ENCODE measurements at regions not wholly inside any gene's neighbourhood (a gene's known extent, or its start where the extent isn't known, plus 50 kb on each side); places are given as distances from the start of the nearest gene placed in this dataset.

DNA sequence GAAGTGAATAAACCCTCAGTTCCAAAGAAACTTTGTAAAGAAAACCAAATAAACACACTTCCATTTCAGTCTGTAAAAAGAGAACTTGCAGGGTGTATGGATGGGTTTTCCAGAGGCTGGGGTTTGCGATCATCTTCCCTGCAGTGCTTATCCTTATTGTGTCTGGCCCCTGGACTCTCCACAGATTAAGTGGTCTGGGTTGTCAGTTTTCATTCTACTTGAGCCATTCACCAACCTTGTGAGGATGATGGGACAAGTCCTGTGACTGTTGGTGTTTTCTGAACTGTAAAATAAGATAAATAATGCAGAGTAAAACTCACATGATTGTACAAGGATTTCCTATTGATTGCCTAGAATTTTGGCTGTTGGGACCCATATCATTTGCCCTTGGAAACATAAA lies 166.1 kb upstream of the MOCS2 start:
- TF ChIP-seq, protein P1, sequence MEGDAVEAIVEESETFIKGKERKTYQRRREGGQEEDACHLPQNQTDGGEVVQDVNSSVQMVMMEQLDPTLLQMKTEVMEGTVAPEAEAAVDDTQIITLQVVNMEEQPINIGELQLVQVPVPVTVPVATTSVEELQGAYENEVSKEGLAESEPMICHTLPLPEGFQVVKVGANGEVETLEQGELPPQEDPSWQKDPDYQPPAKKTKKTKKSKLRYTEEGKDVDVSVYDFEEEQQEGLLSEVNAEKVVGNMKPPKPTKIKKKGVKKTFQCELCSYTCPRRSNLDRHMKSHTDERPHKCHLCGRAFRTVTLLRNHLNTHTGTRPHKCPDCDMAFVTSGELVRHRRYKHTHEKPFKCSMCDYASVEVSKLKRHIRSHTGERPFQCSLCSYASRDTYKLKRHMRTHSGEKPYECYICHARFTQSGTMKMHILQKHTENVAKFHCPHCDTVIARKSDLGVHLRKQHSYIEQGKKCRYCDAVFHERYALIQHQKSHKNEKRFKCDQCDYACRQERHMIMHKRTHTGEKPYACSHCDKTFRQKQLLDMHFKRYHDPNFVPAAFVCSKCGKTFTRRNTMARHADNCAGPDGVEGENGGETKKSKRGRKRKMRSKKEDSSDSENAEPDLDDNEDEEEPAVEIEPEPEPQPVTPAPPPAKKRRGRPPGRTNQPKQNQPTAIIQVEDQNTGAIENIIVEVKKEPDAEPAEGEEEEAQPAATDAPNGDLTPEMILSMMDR (IDR thresholded peaks at IDR 0.05; ENCODE audit: extremely low read depth, low read depth, low read length), result no peak
- H3K79me2 ChIP-seq (ENCODE audit: insufficient read depth, low read length), result no peaks in the 10 kb centered on the region
- H3K4me2 ChIP-seq (ENCODE audit: insufficient read depth, low read length), result no peak overlapping the region
- no peaks in the 10 kb centered on the region for H3K4me1 ChIP-seq (ENCODE audit: insufficient read depth, low read length)
- no peak overlapping the region for H3K4me3 ChIP-seq (ENCODE audit: insufficient read depth, low read length)
- H3K36me3 ChIP-seq (ENCODE audit: insufficient read depth, low read length), result no peaks in the 10 kb centered on the region
- H2AFZ ChIP-seq (ENCODE audit: low read length), result no peak overlapping the region
- H4K20me1 ChIP-seq (ENCODE audit: insufficient read depth, low read length), result no peaks in the 10 kb centered on the region
- H3K27ac ChIP-seq (ENCODE audit: low read depth, low read length), result no peak overlapping the region
- no peaks in the 10 kb centered on the region for H3K27me3 ChIP-seq (ENCODE audit: insufficient read depth, low read length)
- no peaks in the 10 kb centered on the region for H3K9me3 ChIP-seq (ENCODE audit: low read depth, low read length)
- DNase-seq (ENCODE audit: insufficient read length, low spot score, missing footprints), result no peak

DNA sequence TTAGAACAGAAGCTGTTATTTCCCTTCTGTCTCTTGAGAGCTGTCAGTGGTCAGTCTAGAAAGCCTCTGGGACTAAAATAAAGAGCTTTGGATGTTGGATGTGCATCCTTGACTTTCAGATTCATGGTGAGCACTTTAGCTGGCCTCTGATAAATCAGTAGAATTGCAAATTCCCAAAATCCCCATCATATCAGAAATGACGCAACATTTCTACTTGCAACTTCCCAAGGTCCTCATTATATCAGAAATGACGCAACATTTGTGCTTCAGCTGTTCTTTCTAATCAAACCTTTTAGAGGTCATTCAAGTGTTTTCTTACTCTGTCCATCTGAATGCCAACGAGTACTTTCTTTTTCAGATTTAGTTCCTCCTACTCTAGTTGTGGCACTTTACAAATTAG lies 167.3 kb upstream of the MOCS2 start:
- Histone ChIP-seq H3K36me3 (ENCODE audit: insufficient read depth, low read length) (no peaks in the 10 kb centered on the region), H4K20me1 (ENCODE audit: insufficient read depth, low read length) (no peaks in the 10 kb centered on the region), H2AFZ (ENCODE audit: low read length) (peak overlapping the region; percentile 7), H3K79me2 (ENCODE audit: insufficient read depth, low read length) (no peaks in the 10 kb centered on the region), H3K27me3 (ENCODE audit: insufficient read depth, low read length) (no peaks in the 10 kb centered on the region), H3K4me1 (ENCODE audit: insufficient read depth, low read length) (no peaks in the 10 kb centered on the region), H3K27ac (ENCODE audit: low read depth, low read length) (no peak overlapping the region), H3K9me3 (ENCODE audit: low read depth, low read length) (no peaks in the 10 kb centered on the region), H3K4me2 (ENCODE audit: insufficient read depth, low read length) (no peak overlapping the region), H3K4me3 (ENCODE audit: insufficient read depth, low read length) (no peak overlapping the region)
- no peak for DNase-seq (ENCODE audit: insufficient read length, low spot score, missing footprints)
- TF ChIP-seq, protein P1 (IDR thresholded peaks at IDR 0.05; ENCODE audit: extremely low read depth, low read depth, low read length), result no peak

DNA sequence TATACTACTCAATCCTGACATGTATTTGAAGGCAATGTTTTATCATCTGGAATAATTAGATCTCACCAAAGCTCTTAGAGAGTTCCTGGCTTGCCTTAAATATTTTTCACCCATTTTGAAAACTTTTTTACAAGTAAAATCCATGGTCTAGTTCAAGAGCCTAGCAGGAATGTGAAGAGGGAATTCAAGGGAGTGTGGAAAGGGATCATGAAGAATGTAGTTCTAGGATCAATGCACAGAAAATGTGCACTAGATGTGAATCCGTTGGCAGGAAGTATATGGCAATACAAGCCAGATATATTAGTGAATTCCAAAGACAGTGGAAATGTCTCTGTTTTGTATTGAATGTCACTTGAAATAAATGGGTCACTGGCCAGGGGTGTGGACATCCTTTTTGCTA lies 167.9 kb upstream of the MOCS2 start:
- H3K27me3 ChIP-seq (ENCODE audit: insufficient read depth, low read length), result no peaks in the 10 kb centered on the region
- H2AFZ ChIP-seq (ENCODE audit: low read length), result no peak overlapping the region
- no peaks in the 10 kb centered on the region for H3K4me1 ChIP-seq (ENCODE audit: insufficient read depth, low read length)

DNA sequence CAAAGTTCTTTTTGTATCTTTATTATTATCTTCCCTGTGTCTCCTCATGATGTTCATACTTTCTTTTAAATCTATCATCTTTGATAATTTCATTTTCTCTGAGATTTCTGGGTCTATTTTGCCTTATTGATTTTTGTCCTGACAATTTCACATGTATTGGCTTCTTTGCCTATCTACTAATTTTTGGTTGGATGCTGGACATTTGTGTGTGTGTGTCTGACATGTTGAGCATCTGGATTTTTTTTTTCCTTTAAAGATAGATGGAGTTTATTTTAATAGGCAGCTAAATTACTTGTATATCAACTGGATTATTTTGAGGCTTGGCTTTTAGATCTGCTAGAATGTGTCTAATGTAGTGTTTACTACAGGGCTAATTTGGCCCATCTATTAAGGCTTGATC lies 178.0 kb upstream of the MOCS2 start:
- Histone ChIP-seq H4K20me1 (ENCODE audit: insufficient read depth, low read length) (no peaks in the 10 kb centered on the region), H3K4me1 (ENCODE audit: insufficient read depth, low read length) (no peaks in the 10 kb centered on the region), H3K27ac (ENCODE audit: low read depth, low read length) (no peak overlapping the region), H3K27me3 (ENCODE audit: insufficient read depth, low read length) (no peaks in the 10 kb centered on the region), H3K9me3 (ENCODE audit: low read depth, low read length) (no peaks in the 10 kb centered on the region), H2AFZ (ENCODE audit: low read length) (no peak overlapping the region), H3K79me2 (ENCODE audit: insufficient read depth, low read length) (no peaks in the 10 kb centered on the region), H3K4me2 (ENCODE audit: insufficient read depth, low read length) (no peak overlapping the region), H3K36me3 (ENCODE audit: insufficient read depth, low read length) (no peaks in the 10 kb centered on the region), H3K4me3 (ENCODE audit: insufficient read depth, low read length) (no peak overlapping the region)
- no peak for DNase-seq (ENCODE audit: insufficient read length, low spot score, missing footprints)
- TF ChIP-seq, protein P1 (IDR thresholded peaks at IDR 0.05; ENCODE audit: extremely low read depth, low read depth, low read length), result no peak

More for the DNA sequence above, 167.9 kb upstream of the MOCS2 start:
- Histone ChIP-seq H3K79me2 (ENCODE audit: insufficient read depth, low read length) (no peaks in the 10 kb centered on the region), H4K20me1 (ENCODE audit: insufficient read depth, low read length) (no peaks in the 10 kb centered on the region), H3K36me3 (ENCODE audit: insufficient read depth, low read length) (no peaks in the 10 kb centered on the region), H3K4me3 (ENCODE audit: insufficient read depth, low read length) (no peak overlapping the region), H3K9me3 (ENCODE audit: low read depth, low read length) (no peaks in the 10 kb centered on the region), H3K27ac (ENCODE audit: low read depth, low read length) (no peak overlapping the region), H3K4me2 (ENCODE audit: insufficient read depth, low read length) (no peak overlapping the region)
- no peak for DNase-seq (ENCODE audit: insufficient read length, low spot score, missing footprints)
- TF ChIP-seq, protein P1 (IDR thresholded peaks at IDR 0.05; ENCODE audit: extremely low read depth, low read depth, low read length), result no peak

Data from osteoblast (primary cell).